ENCODE measurements at regions not wholly inside any gene's neighbourhood (a gene's known extent, or its start where the extent isn't known, plus 50 kb on each side); places are given as distances from the start of the nearest gene placed in this dataset.

DNA sequence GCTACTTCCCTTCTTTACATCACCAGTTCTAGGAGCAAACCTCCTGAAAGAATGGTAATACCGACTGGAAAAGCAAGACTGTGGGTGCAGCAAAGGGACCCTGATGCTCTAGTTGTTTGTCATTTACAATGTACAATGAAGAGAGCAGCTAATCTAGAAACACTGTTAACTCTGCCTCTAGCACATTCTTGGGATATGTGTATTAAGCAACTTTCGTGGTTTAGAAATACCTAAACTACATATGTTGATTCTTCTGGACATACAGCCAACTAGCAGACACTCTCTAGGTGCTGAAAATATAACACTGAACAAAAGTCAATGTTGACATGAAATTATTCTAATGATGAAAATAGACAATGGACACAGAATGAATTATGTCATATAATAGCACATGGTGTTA is 440.3 kb upstream of the MC4R start:
- Histone ChIP-seq H3K23ac (ENCODE audit: insufficient read length) (no peak overlapping the region), H3K79me1 (ENCODE audit: low read depth, low read length) (no peaks in the 10 kb centered on the region), H2BK15ac (ENCODE audit: low read length) (no peak overlapping the region), H3K9ac (replicated peaks in 1 of 4; ENCODE audit: extremely low read depth in 1 of 4, low read depth in 3 of 4, low read length in 3 of 4) (no peak overlapping the region), H3K56ac (replicated peaks; ENCODE audit: insufficient read length, low read depth, low read length) (no peak overlapping the region), H3K14ac (ENCODE audit: insufficient read length) (no peak overlapping the region), H3K4me2 (ENCODE audit: insufficient read depth in 1 of 2, low read depth in 2 of 2, low read length in 2 of 2) (no peak overlapping the region), H2BK20ac (ENCODE audit: low read length) (no peak overlapping the region), H3K4me3 (ENCODE audit: extremely low read depth in 1 of 4, insufficient read depth in 2 of 4, low read depth in 3 of 4, low read length in 4 of 4) (no peak overlapping the region), H4K5ac (ENCODE audit: insufficient read length, low read depth, low read length) (no peak overlapping the region), H3K27ac (ENCODE audit: low read depth, low read length) (no peak overlapping the region), H3K4ac (replicated peaks; ENCODE audit: insufficient read length, low read depth, low read length) (no peak overlapping the region), H3K27me3 (replicated peaks in 1 of 4; ENCODE audit: control insufficient read depth in 3 of 4, extremely low read depth in 1 of 4, insufficient read depth in 3 of 4, low read length in 3 of 4) (no peaks in the 10 kb centered on the region), H3K23me2 (ENCODE audit: low read depth, low read length) (no peaks in the 10 kb centered on the region), H2BK12ac (ENCODE audit: low read depth, low read length) (no peak overlapping the region), H4K8ac (ENCODE audit: extremely low read depth, insufficient read depth, low read length) (no peak overlapping the region), H3K36me3 (ENCODE audit: control insufficient read depth in 2 of 4, insufficient read depth in 4 of 4, low read length in 3 of 4) (no peaks in the 10 kb centered on the region), H2BK5ac (ENCODE audit: low read depth, low read length) (no peak overlapping the region), H4K91ac (replicated peaks; ENCODE audit: insufficient read length, low read length) (no peak overlapping the region), H3K79me2 (ENCODE audit: control insufficient read depth in 1 of 2, insufficient read depth in 2 of 2, low read length in 2 of 2) (no peaks in the 10 kb centered on the region), H2AK5ac (ENCODE audit: low read depth, low read length) (no peak overlapping the region), H4K20me1 (replicated peaks in 1 of 2; ENCODE audit: control insufficient read depth in 1 of 2, insufficient read depth in 2 of 2, low read length in 2 of 2) (no peaks in the 10 kb centered on the region), H2BK120ac (replicated peaks; ENCODE audit: low read depth, low read length) (no peak overlapping the region), H3K4me1 (replicated peaks in 1 of 4; ENCODE audit: control insufficient read depth in 3 of 4, insufficient read depth in 4 of 4, low read length in 3 of 4) (no peaks in the 10 kb centered on the region), H2AFZ (ENCODE audit: low read length) (no peak overlapping the region), H3K9me3 (ENCODE audit: insufficient read depth in 2 of 2, low read depth in 1 of 2, low read length in 1 of 2) (no peaks in the 10 kb centered on the region), H3K18ac (ENCODE audit: extremely low read depth, low read length) (no peak overlapping the region)
- ChIA-PET POLR2A (ENCODE audit: partially characterized antibody) (no interaction called here), CTCF (ENCODE audit: partially characterized antibody) (interaction anchor here (1.5 kb wide), 1 partner anchor 34 kb away, joined by 3 read pairs; no protein-coding TSS in a partner anchor)
- 89% methylated on average over 2 of the region's 2 CpGs; no CpG with 5 or more reads in 1 of the 2 experiments for WGBS, 2 experiments (ENCODE audit: extremely low coverage in 1 of 2, insufficient coverage in 1 of 2, insufficient read length in 1 of 2, insufficient replicate concordance in 2 of 2, low coverage in 1 of 2, low lambda C conversion rate in 2 of 2, missing lambda C conversion rate in 1 of 2)
- DNase-seq (ENCODE audit: low read depth in 1 of 2, low spot score in 2 of 2) (no peak), FAIRE-seq (no peak)
- no peak for TF ChIP-seq JUN (IDR thresholded peaks at IDR 0.05; ENCODE audit: low read depth, low read length)
- TF ChIP-seq RAD21 (IDR thresholded peaks at IDR 0.05 in 1 of 2, conservative IDR thresholded peaks at IDR 0.05 in 1 of 2; ENCODE audit: low read depth in 2 of 2, low read length in 2 of 2) = no peak
- TF ChIP-seq, protein P1, sequence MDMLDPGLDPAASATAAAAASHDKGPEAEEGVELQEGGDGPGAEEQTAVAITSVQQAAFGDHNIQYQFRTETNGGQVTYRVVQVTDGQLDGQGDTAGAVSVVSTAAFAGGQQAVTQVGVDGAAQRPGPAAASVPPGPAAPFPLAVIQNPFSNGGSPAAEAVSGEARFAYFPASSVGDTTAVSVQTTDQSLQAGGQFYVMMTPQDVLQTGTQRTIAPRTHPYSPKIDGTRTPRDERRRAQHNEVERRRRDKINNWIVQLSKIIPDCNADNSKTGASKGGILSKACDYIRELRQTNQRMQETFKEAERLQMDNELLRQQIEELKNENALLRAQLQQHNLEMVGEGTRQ (IDR thresholded peaks at IDR 0.05; ENCODE audit: low read length) = no peak
- TF ChIP-seq SIN3A (conservative IDR thresholded peaks at IDR 0.05 in 1 of 2, IDR thresholded peaks at IDR 0.05 in 1 of 2; ENCODE audit: low read depth in 1 of 2, low read length in 2 of 2) = no peak
- TF ChIP-seq BCL11A (IDR thresholded peaks at IDR 0.05; ENCODE audit: low read depth in 2 of 2, low read length in 2 of 2) = no peak
- no peak for TF ChIP-seq CHD1 (IDR thresholded peaks at IDR 0.05; ENCODE audit: low read depth, low read length)
- TF ChIP-seq TAF1 (IDR thresholded peaks at IDR 0.05; ENCODE audit: low read depth, low read length) = no peak
- TF ChIP-seq POU5F1 (IDR thresholded peaks at IDR 0.05; ENCODE audit: low read depth, low read length) = no peak
- TF ChIP-seq ZNF274 (IDR thresholded peaks at IDR 0.05; ENCODE audit: borderline replicate concordance, extremely low read depth, low read length) = no peak
- no peak for TF ChIP-seq BRCA1 (IDR thresholded peaks at IDR 0.05; ENCODE audit: low read depth, low read length)
- no peak for TF ChIP-seq CTBP2 (IDR thresholded peaks at IDR 0.05; ENCODE audit: borderline replicate concordance, insufficient read depth, insufficient read length, low read length)
- no peak for TF ChIP-seq HDAC6 (IDR thresholded peaks at IDR 0.05; ENCODE audit: low read depth, low read length)
- no peak for TF ChIP-seq EP300 (IDR thresholded peaks at IDR 0.05; ENCODE audit: borderline replicate concordance in 1 of 2, low read depth in 2 of 2, low read length in 2 of 2)

All from H1 (cell line).